ENCODE measurements at regions not wholly inside any gene's neighbourhood (a gene's known extent, or its start where the extent isn't known, plus 50 kb on each side); places are given as distances from the start of the nearest gene placed in this dataset.

- Histone ChIP-seq H3K9ac (ENCODE audit: low read length) (no peak overlapping the region), H3K36me3 (ENCODE audit: insufficient read depth, low read length) (no peaks in the 10 kb centered on the region), H3K4me3 (ENCODE audit: low read length) (no peak overlapping the region), H3K27ac (ENCODE audit: low read length) (no peak overlapping the region), H3K27me3 (ENCODE audit: low read length) (no peaks in the 10 kb centered on the region), H4K20me1 (ENCODE audit: insufficient read depth, low read depth, low read length) (no peaks in the 10 kb centered on the region), H3K9me2 (replicated peaks; ENCODE audit: insufficient read depth, low read length) (no peaks in the 10 kb centered on the region), H2AFZ (ENCODE audit: low read length) (no peak overlapping the region), H3K4me2 (ENCODE audit: low read depth, low read length, poor library complexity, severe bottlenecking) (no peak overlapping the region), H3K79me2 (ENCODE audit: low read length) (no peaks in the 10 kb centered on the region), H3K9me3 (ENCODE audit: low read length) (no peaks in the 10 kb centered on the region), H3K4me1 (ENCODE audit: low read length) (no peaks in the 10 kb centered on the region)
- no peak for DNase-seq
These were observed 195.5 kb downstream of the KLHL28 start for GRCh38 chr14:44766285-44766684.

- Histone ChIP-seq H3K4me2 (ENCODE audit: low read depth, low read length, poor library complexity, severe bottlenecking) (no peak overlapping the region), H2AFZ (ENCODE audit: low read length) (no peak overlapping the region), H3K27me3 (ENCODE audit: low read length) (no peaks in the 10 kb centered on the region), H3K9ac (ENCODE audit: low read length) (no peak overlapping the region), H4K20me1 (ENCODE audit: insufficient read depth, low read depth, low read length) (no peaks in the 10 kb centered on the region), H3K27ac (ENCODE audit: low read length) (no peak overlapping the region), H3K79me2 (ENCODE audit: low read length) (no peaks in the 10 kb centered on the region), H3K9me2 (replicated peaks; ENCODE audit: insufficient read depth, low read length) (no peaks in the 10 kb centered on the region), H3K36me3 (ENCODE audit: insufficient read depth, low read length) (no peaks in the 10 kb centered on the region), H3K4me1 (ENCODE audit: low read length) (no peaks in the 10 kb centered on the region), H3K4me3 (ENCODE audit: low read length) (no peak overlapping the region), H3K9me3 (ENCODE audit: low read length) (no peaks in the 10 kb centered on the region)
- no peak for DNase-seq
These were observed 198.4 kb downstream of the KLHL28 start for GRCh38 chr14:44763356-44763755.

GRCh38 chr14:44759277-44759676, 202.5 kb downstream of the KLHL28 start:
- Histone ChIP-seq H3K79me2 (ENCODE audit: low read length) (no peaks in the 10 kb centered on the region), H3K27ac (ENCODE audit: low read length) (no peak overlapping the region)

GRCh38 chr14:44756554-44756953, 205.2 kb downstream of the KLHL28 start:
- Histone ChIP-seq H3K4me3 (ENCODE audit: low read length) (no peak overlapping the region), H3K4me2 (ENCODE audit: low read depth, low read length, poor library complexity, severe bottlenecking) (no peak overlapping the region), H3K27ac (ENCODE audit: low read length) (no peak overlapping the region), H3K9ac (ENCODE audit: low read length) (no peak overlapping the region), H3K36me3 (ENCODE audit: insufficient read depth, low read length) (no peaks in the 10 kb centered on the region), H3K79me2 (ENCODE audit: low read length) (no peaks in the 10 kb centered on the region), H3K9me3 (ENCODE audit: low read length) (no peaks in the 10 kb centered on the region), H3K9me2 (replicated peaks; ENCODE audit: insufficient read depth, low read length) (no peaks in the 10 kb centered on the region), H2AFZ (ENCODE audit: low read length) (no peak overlapping the region), H4K20me1 (ENCODE audit: insufficient read depth, low read depth, low read length) (no peaks in the 10 kb centered on the region), H3K4me1 (ENCODE audit: low read length) (no peaks in the 10 kb centered on the region), H3K27me3 (ENCODE audit: low read length) (no peaks in the 10 kb centered on the region)
- DNase-seq, result no peak

More at GRCh38 chr14:44759277-44759676, 202.5 kb downstream of the KLHL28 start:
- no peaks in the 10 kb centered on the region for H3K36me3 ChIP-seq (ENCODE audit: insufficient read depth, low read length)
- H3K4me1 ChIP-seq (ENCODE audit: low read length), result no peaks in the 10 kb centered on the region
- no peak overlapping the region for H3K9ac ChIP-seq (ENCODE audit: low read length)
- DNase-seq, result no peak
- H2AFZ ChIP-seq (ENCODE audit: low read length), result no peak overlapping the region
- H3K4me3 ChIP-seq (ENCODE audit: low read length), result no peak overlapping the region
- no peak overlapping the region for H3K4me2 ChIP-seq (ENCODE audit: low read depth, low read length, poor library complexity, severe bottlenecking)
- no peaks in the 10 kb centered on the region for H3K27me3 ChIP-seq (ENCODE audit: low read length)
- H3K9me3 ChIP-seq (ENCODE audit: low read length), result no peaks in the 10 kb centered on the region
- no peaks in the 10 kb centered on the region for H3K9me2 ChIP-seq (replicated peaks; ENCODE audit: insufficient read depth, low read length)
- no peaks in the 10 kb centered on the region for H4K20me1 ChIP-seq (ENCODE audit: insufficient read depth, low read depth, low read length)

- H3K27ac ChIP-seq (ENCODE audit: low read length), result no peak overlapping the region
- H3K27me3 ChIP-seq (ENCODE audit: low read length), result no peaks in the 10 kb centered on the region
- H3K4me2 ChIP-seq (ENCODE audit: low read depth, low read length, poor library complexity, severe bottlenecking), result no peak overlapping the region
- no peak overlapping the region for H3K9ac ChIP-seq (ENCODE audit: low read length)
- no peaks in the 10 kb centered on the region for H3K36me3 ChIP-seq (ENCODE audit: insufficient read depth, low read length)
- H3K79me2 ChIP-seq (ENCODE audit: low read length), result no peaks in the 10 kb centered on the region
- no peaks in the 10 kb centered on the region for H3K9me3 ChIP-seq (ENCODE audit: low read length)
- H2AFZ ChIP-seq (ENCODE audit: low read length), result no peak overlapping the region
- no peak for DNase-seq
- H3K4me3 ChIP-seq (ENCODE audit: low read length), result no peak overlapping the region
- no peaks in the 10 kb centered on the region for H3K9me2 ChIP-seq (replicated peaks; ENCODE audit: insufficient read depth, low read length)
- no peaks in the 10 kb centered on the region for H3K4me1 ChIP-seq (ENCODE audit: low read length)
- H4K20me1 ChIP-seq (ENCODE audit: insufficient read depth, low read depth, low read length), result no peaks in the 10 kb centered on the region
These were observed 216.4 kb downstream of the KLHL28 start for GRCh38 chr14:44745371-44745770.

GRCh38 chr14:44742202-44742601, 219.5 kb downstream of the KLHL28 start:
- no peak overlapping the region for H3K27ac ChIP-seq (ENCODE audit: low read length)
- H2AFZ ChIP-seq (ENCODE audit: low read length), result no peak overlapping the region
- H4K20me1 ChIP-seq (ENCODE audit: insufficient read depth, low read depth, low read length), result no peaks in the 10 kb centered on the region
- no peak overlapping the region for H3K4me2 ChIP-seq (ENCODE audit: low read depth, low read length, poor library complexity, severe bottlenecking)
- no peaks in the 10 kb centered on the region for H3K9me2 ChIP-seq (replicated peaks; ENCODE audit: insufficient read depth, low read length)
- H3K4me1 ChIP-seq (ENCODE audit: low read length), result no peaks in the 10 kb centered on the region
- H3K27me3 ChIP-seq (ENCODE audit: low read length), result no peaks in the 10 kb centered on the region
- no peak overlapping the region for H3K4me3 ChIP-seq (ENCODE audit: low read length)
- DNase-seq, result no peak
- H3K9ac ChIP-seq (ENCODE audit: low read length), result no peak overlapping the region
- H3K9me3 ChIP-seq (ENCODE audit: low read length), result no peaks in the 10 kb centered on the region
- no peaks in the 10 kb centered on the region for H3K36me3 ChIP-seq (ENCODE audit: insufficient read depth, low read length)
- H3K79me2 ChIP-seq (ENCODE audit: low read length), result no peaks in the 10 kb centered on the region

- H3K4me3 ChIP-seq (ENCODE audit: low read length), result no peak overlapping the region
- H3K27me3 ChIP-seq (ENCODE audit: low read length), result no peaks in the 10 kb centered on the region
- H3K27ac ChIP-seq (ENCODE audit: low read length), result no peak overlapping the region
- H2AFZ ChIP-seq (ENCODE audit: low read length), result no peak overlapping the region
- H3K9ac ChIP-seq (ENCODE audit: low read length), result no peak overlapping the region
- no peak overlapping the region for H3K4me2 ChIP-seq (ENCODE audit: low read depth, low read length, poor library complexity, severe bottlenecking)
- no peaks in the 10 kb centered on the region for H3K9me2 ChIP-seq (replicated peaks; ENCODE audit: insufficient read depth, low read length)
- H4K20me1 ChIP-seq (ENCODE audit: insufficient read depth, low read depth, low read length), result no peaks in the 10 kb centered on the region
- no peaks in the 10 kb centered on the region for H3K4me1 ChIP-seq (ENCODE audit: low read length)
- H3K79me2 ChIP-seq (ENCODE audit: low read length), result no peaks in the 10 kb centered on the region
- no peaks in the 10 kb centered on the region for H3K36me3 ChIP-seq (ENCODE audit: insufficient read depth, low read length)
- no peaks in the 10 kb centered on the region for H3K9me3 ChIP-seq (ENCODE audit: low read length)
- no peak for DNase-seq
These were observed 220.3 kb downstream of the KLHL28 start for GRCh38 chr14:44741431-44741830.

GRCh38 chr14:44736326-44736725, 225.4 kb downstream of the KLHL28 start:
- Histone ChIP-seq H3K27ac (ENCODE audit: low read length) (no peak overlapping the region), H3K36me3 (ENCODE audit: insufficient read depth, low read length) (no peaks in the 10 kb centered on the region), H3K4me3 (ENCODE audit: low read length) (no peak overlapping the region), H3K79me2 (ENCODE audit: low read length) (no peaks in the 10 kb centered on the region), H3K4me2 (ENCODE audit: low read depth, low read length, poor library complexity, severe bottlenecking) (no peak overlapping the region), H4K20me1 (ENCODE audit: insufficient read depth, low read depth, low read length) (no peaks in the 10 kb centered on the region), H2AFZ (ENCODE audit: low read length) (no peak overlapping the region), H3K4me1 (ENCODE audit: low read length) (no peaks in the 10 kb centered on the region), H3K9me3 (ENCODE audit: low read length) (no peaks in the 10 kb centered on the region), H3K27me3 (ENCODE audit: low read length) (no peaks in the 10 kb centered on the region), H3K9ac (ENCODE audit: low read length) (no peak overlapping the region), H3K9me2 (replicated peaks; ENCODE audit: insufficient read depth, low read length) (no peaks in the 10 kb centered on the region)
- DNase-seq, result no peak

- Histone ChIP-seq H3K27me3 (ENCODE audit: low read length) (no peaks in the 10 kb centered on the region), H3K79me2 (ENCODE audit: low read length) (no peaks in the 10 kb centered on the region), H3K4me3 (ENCODE audit: low read length) (no peak overlapping the region), H3K9ac (ENCODE audit: low read length) (no peak overlapping the region), H4K20me1 (ENCODE audit: insufficient read depth, low read depth, low read length) (no peaks in the 10 kb centered on the region), H3K4me2 (ENCODE audit: low read depth, low read length, poor library complexity, severe bottlenecking) (no peak overlapping the region), H3K36me3 (ENCODE audit: insufficient read depth, low read length) (no peaks in the 10 kb centered on the region), H3K4me1 (ENCODE audit: low read length) (no peaks in the 10 kb centered on the region), H3K27ac (ENCODE audit: low read length) (no peak overlapping the region), H3K9me3 (ENCODE audit: low read length) (no peaks in the 10 kb centered on the region), H3K9me2 (replicated peaks; ENCODE audit: insufficient read depth, low read length) (no peaks in the 10 kb centered on the region), H2AFZ (ENCODE audit: low read length) (no peak overlapping the region)
- DNase-seq, result no peak
These were observed 225.1 kb upstream of the FSCB start for GRCh38 chr14:44732144-44732543.

Measured in Karpas-422 (cell line).